H1 (cell line): ENCODE measurements at regions not wholly inside any gene's neighbourhood (a gene's known extent, or its start where the extent isn't known, plus 50 kb on each side); places are given as distances from the start of the nearest gene placed in this dataset.

Experiments used
- CTCF ChIA-PET: fragments of 300-600 bp; sonication (Branson Sonifier 250); formaldehyde crosslinking; loops from one replicate; lab custom pipeline; 2021; ENCODE audit not compliant: partially characterized antibody; lab: Charles Lee
- POLR2A ChIA-PET: fragments of 300-600 bp; sonication (Branson Sonifier 250); formaldehyde crosslinking; loops from one replicate; lab custom pipeline; 2021; ENCODE audit warnings: inconsistent platforms; ENCODE audit not compliant: partially characterized antibody; lab: Charles Lee
- DNase-seq, 2 experiments: peaks; one replicate each; pipeline versions ENCODE4 v3.0.0 to v3.0.0-alpha.2; 2010 to 2022; ENCODE audit warnings: low spot score in 2 of 2, low read depth in 1 of 2, mixed read lengths in 1 of 2
- FAIRE-seq: peaks from 2 replicates; lab custom pipeline; 2011; peaks lifted over from hg19 to GRCh38; lab: Jason Lieb, UNC
- H2AFZ ChIP-seq: 2 replicates; pipeline ENCODE4 v1.8.1; 2012; ENCODE audit warnings: low read length, inconsistent platforms
- H2AK5ac ChIP-seq: 2 replicates; pipeline ENCODE4 v1.6.1; 2013; ENCODE audit warnings: low read depth, low read length
- H2BK120ac ChIP-seq: replicated peaks from 2 replicates; pipeline ENCODE3; 2013; ENCODE audit warnings: low read depth, low read length, inconsistent platforms
- H2BK12ac ChIP-seq: 2 replicates; pipeline ENCODE4 v1.6.1; 2013; ENCODE audit warnings: low read depth, low read length
- H2BK15ac ChIP-seq: 2 replicates; pipeline ENCODE4 v1.6.1; 2013; ENCODE audit warnings: low read length
- H2BK20ac ChIP-seq: 2 replicates; pipeline ENCODE4 v1.6.1; 2013; ENCODE audit warnings: low read length
- H2BK5ac ChIP-seq: 2 replicates; pipeline ENCODE4 v1.6.1; 2013; ENCODE audit warnings: low read depth, low read length
- H3K14ac ChIP-seq: 2 replicates; pipeline ENCODE4 v1.6.1; 2013; ENCODE audit warnings: inconsistent platforms; ENCODE audit not compliant: insufficient read length
- H3K18ac ChIP-seq: 2 replicates; pipeline ENCODE4 v1.6.1; 2013; ENCODE audit warnings: low read length; ENCODE audit errors: extremely low read depth
- H3K23ac ChIP-seq: 2 replicates; pipeline ENCODE4 v1.6.1; 2013; ENCODE audit warnings: inconsistent platforms; ENCODE audit not compliant: insufficient read length
- H3K23me2 ChIP-seq: 2 replicates; pipeline ENCODE4 v1.6.1; 2013; ENCODE audit warnings: low read depth, low read length
- H3K27ac ChIP-seq: 2 replicates; pipeline ENCODE4 v1.6.1; 2011; ENCODE audit warnings: low read depth, low read length, inconsistent platforms
- H3K27me3 ChIP-seq, 4 experiments: replicated peaks in 1 of 4; 1 replicate in 1 of 4; 2 replicates in 3 of 4; pipeline versions ENCODE4 v1.6.1 to v1.8.1; 2011 to 2013; ENCODE audit warnings: low read length in 3 of 4, mild to moderate bottlenecking in 3 of 4, inconsistent platforms in 2 of 4, mixed read lengths in 2 of 4, moderate library complexity in 1 of 4; ENCODE audit not compliant: control insufficient read depth in 3 of 4, insufficient read depth in 3 of 4; ENCODE audit errors: extremely low read depth in 1 of 4
- H3K36me3 ChIP-seq, 4 experiments: 2 replicates each; pipeline versions ENCODE4 v1.6.1 to v1.8.1; 2011 to 2013; ENCODE audit warnings: mild to moderate bottlenecking in 4 of 4, low read length in 3 of 4, moderate library complexity in 2 of 4, control low read depth in 1 of 4, inconsistent platforms in 1 of 4; ENCODE audit not compliant: insufficient read depth in 4 of 4, control insufficient read depth in 2 of 4
- H3K4ac ChIP-seq: replicated peaks from 2 replicates; pipeline ENCODE3; 2013; ENCODE audit warnings: low read length, low read depth, mixed read lengths, inconsistent platforms; ENCODE audit not compliant: insufficient read length
- H3K4me1 ChIP-seq, 4 experiments: replicated peaks in 1 of 4; 1 replicate in 1 of 4; 2 replicates in 3 of 4; pipeline versions ENCODE4 v1.6.1 to v1.8.1; 2011 to 2013; ENCODE audit warnings: low read length in 3 of 4, inconsistent platforms in 2 of 4, mixed read lengths in 1 of 4; ENCODE audit not compliant: insufficient read depth in 4 of 4, control insufficient read depth in 3 of 4
- H3K4me2 ChIP-seq, 2 experiments: 2 replicates each; pipeline versions ENCODE4 v1.6.1 to v1.8.1; 2011 to 2013; ENCODE audit warnings: low read depth in 2 of 2, low read length in 2 of 2, control low read depth in 1 of 2, inconsistent platforms in 1 of 2, mild to moderate bottlenecking in 1 of 2; ENCODE audit not compliant: insufficient read depth in 1 of 2
- H3K4me3 ChIP-seq, 4 experiments: fragments of 200-600, 300-600 bp in 1 of 4; sonication (generic), shearing (Covaris generic), sonication (Bioruptor Twin) in 1 of 4; 2 replicates each; pipeline versions ENCODE4 v1.5.1 to v1.8.1; 2011 to 2016; ENCODE audit warnings: low read length in 4 of 4, low read depth in 3 of 4, control low read depth in 2 of 4, inconsistent platforms in 2 of 4, mild to moderate bottlenecking in 2 of 4, mixed read lengths in 1 of 4, moderate library complexity in 1 of 4; ENCODE audit not compliant: insufficient read depth in 2 of 4; ENCODE audit errors: extremely low read depth in 1 of 4
- H3K56ac ChIP-seq: replicated peaks from 2 replicates; pipeline ENCODE3; 2013; ENCODE audit warnings: low read depth, mild to moderate bottlenecking, mixed read lengths, low read length, inconsistent platforms; ENCODE audit not compliant: insufficient read length
- H3K79me1 ChIP-seq: 2 replicates; pipeline ENCODE4 v1.6.1; 2013; ENCODE audit warnings: low read depth, low read length, control low read depth
- H3K79me2 ChIP-seq, 2 experiments: 2 replicates each; pipeline versions ENCODE4 v1.6.1 to v1.8.1; 2012 to 2013; ENCODE audit warnings: low read length in 2 of 2, mild to moderate bottlenecking in 2 of 2, inconsistent platforms in 1 of 2; ENCODE audit not compliant: insufficient read depth in 2 of 2, control insufficient read depth in 1 of 2
- H3K9ac ChIP-seq, 4 experiments: replicated peaks in 1 of 4; 1 replicate in 1 of 4; 2 replicates in 3 of 4; pipeline versions ENCODE4 v1.6.1 to v1.8.1; 2011 to 2013; ENCODE audit warnings: low read depth in 3 of 4, low read length in 3 of 4, control low read depth in 2 of 4, mild to moderate bottlenecking in 2 of 4, moderate library complexity in 2 of 4, inconsistent platforms in 1 of 4; ENCODE audit errors: extremely low read depth in 1 of 4
- H3K9me3 ChIP-seq, 2 experiments: 2 replicates each; pipeline versions ENCODE4 v1.6.1 to v1.8.1; 2012 to 2013; ENCODE audit warnings: mild to moderate bottlenecking in 2 of 2, moderate library complexity in 2 of 2, control low read depth in 1 of 2, inconsistent platforms in 1 of 2, low read depth in 1 of 2, low read length in 1 of 2, mixed read lengths in 1 of 2; ENCODE audit not compliant: insufficient read depth in 2 of 2
- H4K20me1 ChIP-seq, 2 experiments: replicated peaks in 1 of 2; 2 replicates each; pipeline versions ENCODE3 to v1.8.1; 2011 to 2013; ENCODE audit warnings: inconsistent platforms in 2 of 2, low read length in 2 of 2, mild to moderate bottlenecking in 1 of 2; ENCODE audit not compliant: insufficient read depth in 2 of 2, control insufficient read depth in 1 of 2
- H4K5ac ChIP-seq: 2 replicates; pipeline ENCODE4 v1.6.1; 2013; ENCODE audit warnings: low read length, low read depth, mixed read lengths, inconsistent platforms; ENCODE audit not compliant: insufficient read length
- H4K8ac ChIP-seq: 2 replicates; pipeline ENCODE4 v1.8.0; 2013; ENCODE audit warnings: mild to moderate bottlenecking, moderate library complexity, low read length, inconsistent platforms; ENCODE audit not compliant: insufficient read depth; ENCODE audit errors: extremely low read depth
- H4K91ac ChIP-seq: replicated peaks from 2 replicates; pipeline ENCODE3; 2013; ENCODE audit warnings: low read length, mixed read lengths, inconsistent platforms; ENCODE audit not compliant: insufficient read length
- CTBP2 ChIP-seq: IDR thresholded peaks from 2 replicates; pipeline ENCODE4 v1.7.0; 2011; ENCODE audit warnings: borderline replicate concordance, mild to moderate bottlenecking, moderate library complexity, mixed read lengths, low read length; ENCODE audit not compliant: insufficient read depth, insufficient read length
- NANOG ChIP-seq: IDR thresholded peaks from 2 replicates; pipeline ENCODE4 v1.6.1; 2011; ENCODE audit warnings: low read length, low read depth, mild to moderate bottlenecking, inconsistent platforms; ENCODE audit not compliant: insufficient read depth, poor library complexity, severe bottlenecking
- WGBS, 2 experiments: shearing (Covaris generic) in 1 of 2; methylation state at CpG; one replicate each; pipeline versions ENCODE4 v1.1.6 to v1.1.7; 2013 to 2015; ENCODE audit warnings: low lambda C conversion rate in 2 of 2, mixed read lengths in 2 of 2, inconsistent platforms in 1 of 2, low coverage in 1 of 2, missing lambda C conversion rate in 1 of 2; ENCODE audit not compliant: insufficient replicate concordance in 2 of 2, insufficient coverage in 1 of 2, insufficient read length in 1 of 2; ENCODE audit errors: extremely low coverage in 1 of 2, missing lambda C conversion rate in 1 of 2; 5-methylcytosine and 5-hydroxymethylcytosine counted together

DNA sequence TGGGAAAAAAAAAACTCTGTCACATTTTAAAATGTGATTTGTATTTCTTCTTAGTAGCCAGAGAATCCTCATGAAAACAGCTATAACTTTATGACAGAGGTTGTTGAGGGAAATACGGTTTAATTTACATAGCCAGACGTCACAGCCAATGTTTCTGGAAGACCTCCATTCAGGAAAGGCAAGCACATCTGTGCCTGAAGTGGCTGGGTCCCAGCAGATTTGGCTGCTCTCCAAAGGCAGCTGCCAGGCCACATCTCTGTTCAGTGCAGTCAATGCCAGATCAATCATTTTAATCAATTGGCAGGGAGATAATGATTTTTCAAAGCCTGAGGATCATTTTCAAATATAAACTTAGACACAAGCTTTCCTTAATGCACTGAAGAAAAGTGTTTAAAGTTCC, 86.5 kb upstream of the ZIC3 start:
- Histone ChIP-seq H3K9ac (no peak overlapping the region), H2AK5ac (no peak overlapping the region), H3K27me3 (no peaks in the 10 kb centered on the region), H3K9me3 (no peaks in the 10 kb centered on the region), H3K79me2 (no peaks in the 10 kb centered on the region), H3K14ac (no peak overlapping the region), H4K8ac (no peak overlapping the region), H3K4me1 (no peaks in the 10 kb centered on the region), H3K23me2 (no peaks in the 10 kb centered on the region), H3K4ac (no peak overlapping the region), H2BK20ac (no peak overlapping the region), H3K18ac (no peak overlapping the region), H3K27ac (no peak overlapping the region), H3K56ac (no peak overlapping the region), H2BK5ac (no peak overlapping the region), H3K36me3 (no peaks in the 10 kb centered on the region), H4K5ac (no peak overlapping the region), H4K91ac (no peak overlapping the region), H3K4me3 (no peak overlapping the region), H3K23ac (no peak overlapping the region), H2BK15ac (no peak overlapping the region), H3K79me1 (no peaks in the 10 kb centered on the region), H3K4me2 (no peak overlapping the region), H2AFZ (no peak overlapping the region), H4K20me1 (no peaks in the 10 kb centered on the region), H2BK12ac (no peak overlapping the region), H2BK120ac (no peak overlapping the region)
- POLR2A ChIA-PET, result no interaction called here
- CTCF ChIA-PET, result interaction anchor here (1.0 to 1.1 kb wide), 2 partner anchors 47 to 50 kb away, joined by 3 to 4 read pairs; no protein-coding TSS in a partner anchor
- FAIRE-seq (peak; percentile 62), DNase-seq (no peak)
- TF ChIP-seq NANOG (no peak), CTBP2 (no peak)
- WGBS, 2 experiments, result 54% methylated on average over 2 of the region's 2 CpGs; no CpG with 5 or more reads in 1 of the 2 experiments
